CD4-positive, alpha-beta memory T cell (primary cell): ENCODE measurements at regions not wholly inside any gene's neighbourhood (a gene's known extent, or its start where the extent isn't known, plus 50 kb on each side); places are given as distances from the start of the nearest gene placed in this dataset.

Experiments used
- CTCF ChIA-PET: fragments of 350-600 bp; sonication (Branson Sonifier 250); formaldehyde crosslinking; loops from one replicate; lab custom pipeline; 2021; ENCODE audit warnings: inconsistent platforms; ENCODE audit not compliant: partially characterized antibody; lab: Charles Lee
- POLR2A ChIA-PET: fragments of 350-600 bp; sonication (Branson Sonifier 250); formaldehyde crosslinking; loops from one replicate; lab custom pipeline; 2021; ENCODE audit not compliant: partially characterized antibody; lab: Charles Lee
- DNase-seq, 5 donors: peaks; one replicate each; pipeline versions ENCODE4 v3.0.0 to v3.0.0-alpha.2; 2020 to 2022; ENCODE audit warnings: mixed read lengths in 1 of 5
- H3K27ac ChIP-seq: one replicate; pipeline ENCODE4 v1.7.0; 2013; ENCODE audit warnings: low read depth, low read length
- H3K27me3 ChIP-seq: 2 replicates; pipeline ENCODE4 v1.7.0; 2013; ENCODE audit warnings: mild to moderate bottlenecking, low read length, moderate library complexity; ENCODE audit not compliant: insufficient read depth
- H3K36me3 ChIP-seq: 2 replicates; pipeline ENCODE4 v1.7.0; 2013; ENCODE audit warnings: mild to moderate bottlenecking, low read length, moderate library complexity; ENCODE audit not compliant: insufficient read depth
- H3K4me1 ChIP-seq: 2 replicates; pipeline ENCODE4 v1.7.0; 2013; ENCODE audit warnings: mild to moderate bottlenecking, low read length, moderate library complexity; ENCODE audit not compliant: insufficient read depth
- H3K4me3 ChIP-seq, 2 donors: one replicate each; pipeline ENCODE4 v1.7.0; 2013; ENCODE audit warnings: low read length in 2 of 2, mild to moderate bottlenecking in 1 of 2
- H3K9me3 ChIP-seq, 2 donors: one replicate each; pipeline ENCODE4 v1.7.0; 2013; ENCODE audit warnings: low read length in 2 of 2, control low read depth in 1 of 2; ENCODE audit not compliant: control insufficient read depth in 1 of 2
- H3K27ac Mint-ChIP-seq, 7 donors: one replicate each; pipeline ENCODE4 v1.8.0; 2020 to 2021; ENCODE audit warnings: mixed read lengths in 7 of 7, mild to moderate bottlenecking in 6 of 7, inconsistent platforms in 3 of 7, moderate library complexity in 3 of 7
- H3K27me3 Mint-ChIP-seq, 2 donors: one replicate each; pipeline ENCODE4 v1.8.0; 2020 to 2021; ENCODE audit warnings: mixed read lengths in 2 of 2
- H3K36me3 Mint-ChIP-seq, 2 donors: one replicate each; pipeline ENCODE4 v1.8.0; 2020 to 2021; ENCODE audit warnings: mixed read lengths in 2 of 2, inconsistent platforms in 1 of 2, mild to moderate bottlenecking in 1 of 2
- H3K4me1 Mint-ChIP-seq, 4 donors: one replicate each; pipeline ENCODE4 v1.8.0; 2020 to 2021; ENCODE audit warnings: mixed read lengths in 4 of 4, mild to moderate bottlenecking in 1 of 4
- H3K4me3 Mint-ChIP-seq, 8 donors: one replicate each; pipeline ENCODE4 v1.8.0; 2020 to 2021; ENCODE audit warnings: mixed read lengths in 8 of 8, mild to moderate bottlenecking in 7 of 8, moderate library complexity in 6 of 8, inconsistent platforms in 3 of 8
- H3K9me3 Mint-ChIP-seq, 8 donors: one replicate each; pipeline ENCODE4 v1.8.0; 2020 to 2021; ENCODE audit warnings: mixed read lengths in 8 of 8, mild to moderate bottlenecking in 5 of 8, inconsistent platforms in 3 of 8, moderate library complexity in 1 of 8
- intact Hi-C: fragments of 100-400 bp; cut with micrococcal nuclease; formaldehyde crosslinking; loops from one replicate; pipeline ENCODE4 v1.15.1; 2023

GRCh38 chr5:171635561-171636245 is 149.9 kb upstream of the SMIM23 start:
- intact Hi-C loops: no loop called here
- H3K4me1 Mint-ChIP-seq: no peaks in the 10 kb centered on the region
- CTCF ChIA-PET: no interaction called here

GRCh38 chr5:171637811-171638210 is 147.8 kb upstream of the SMIM23 start:
- POLR2A ChIA-PET: no interaction called here
- no peak overlapping the region for H3K4me3 Mint-ChIP-seq
- H3K9me3 Mint-ChIP-seq: no peaks in the 10 kb centered on the region
- H3K4me3 ChIP-seq: no peak overlapping the region
- no peak overlapping the region for H3K27ac Mint-ChIP-seq
- H3K36me3 Mint-ChIP-seq: no peaks in the 10 kb centered on the region
- DNase-seq: no peak
- no peaks in the 10 kb centered on the region for H3K36me3 ChIP-seq
- CTCF ChIA-PET: interaction anchor here (0.7 kb wide), 1 partner anchor 44 kb away, joined by 3 read pairs; no protein-coding TSS in a partner anchor
- no peaks in the 10 kb centered on the region for H3K9me3 ChIP-seq
- no peaks in the 10 kb centered on the region for H3K27me3 ChIP-seq
- H3K4me1 Mint-ChIP-seq: no peaks in the 10 kb centered on the region
- no peak overlapping the region for H3K27ac ChIP-seq
- intact Hi-C loops: no loop called here
- H3K4me1 ChIP-seq: no peaks in the 10 kb centered on the region
- H3K27me3 Mint-ChIP-seq: peaks cover 4 to 9% of the 10 kb centered on the region in 2 donors

More at GRCh38 chr5:171635561-171636245, 149.9 kb upstream of the SMIM23 start:
- no peaks in the 10 kb centered on the region for H3K9me3 Mint-ChIP-seq
- no peaks in the 10 kb centered on the region for H3K27me3 ChIP-seq
- DNase-seq: no peak
- no peaks in the 10 kb centered on the region for H3K4me1 ChIP-seq
- H3K4me3 Mint-ChIP-seq: no peak overlapping the region
- H3K27ac Mint-ChIP-seq: no peak overlapping the region
- H3K9me3 ChIP-seq: no peaks in the 10 kb centered on the region
- H3K36me3 Mint-ChIP-seq: no peaks in the 10 kb centered on the region
- POLR2A ChIA-PET: no interaction called here
- no peak overlapping the region for H3K4me3 ChIP-seq
- H3K27ac ChIP-seq: no peak overlapping the region
- no peaks in the 10 kb centered on the region for H3K36me3 ChIP-seq
- peaks cover 6 to 16% of the 10 kb centered on the region in 2 donors for H3K27me3 Mint-ChIP-seq

GRCh38 chr5:171639205-171639621 is 146.4 kb upstream of the SMIM23 start:
- POLR2A ChIA-PET: no interaction called here
- Histone ChIP-seq H3K9me3 (no peaks in the 10 kb centered on the region), H3K4me1 (no peaks in the 10 kb centered on the region), H3K27ac (no peak overlapping the region), H3K4me3 (no peak overlapping the region), H3K27me3 (no peaks in the 10 kb centered on the region), H3K36me3 (no peaks in the 10 kb centered on the region)
- DNase-seq: no peak
- no peaks in the 10 kb centered on the region for H3K9me3 Mint-ChIP-seq
- CTCF ChIA-PET: no interaction called here
- no peak overlapping the region for H3K4me3 Mint-ChIP-seq
- H3K27ac Mint-ChIP-seq: no peak overlapping the region
- no peaks in the 10 kb centered on the region for H3K36me3 Mint-ChIP-seq
- peaks cover 6 to 10% of the 10 kb centered on the region in 2 donors for H3K27me3 Mint-ChIP-seq
- H3K4me1 Mint-ChIP-seq: no peaks in the 10 kb centered on the region
- intact Hi-C loops: no loop called here

GRCh38 chr5:171639966-171640365 is 145.7 kb upstream of the SMIM23 start:
- CTCF ChIA-PET: no interaction called here
- Mint-ChIP-seq H3K36me3 (no peaks in the 10 kb centered on the region), H3K4me1 (no peaks in the 10 kb centered on the region), H3K9me3 (no peaks in the 10 kb centered on the region), H3K27ac (no peak overlapping the region), H3K4me3 (no peak overlapping the region), H3K27me3 (peaks cover 6 to 7% of the 10 kb centered on the region in 2 donors)
- no peak for DNase-seq
- intact Hi-C loops: no loop called here
- Histone ChIP-seq H3K9me3 (no peaks in the 10 kb centered on the region), H3K4me3 (no peak overlapping the region), H3K27me3 (no peaks in the 10 kb centered on the region), H3K36me3 (no peaks in the 10 kb centered on the region), H3K4me1 (no peaks in the 10 kb centered on the region), H3K27ac (no peak overlapping the region)
- POLR2A ChIA-PET: no interaction called here

GRCh38 chr5:171640480-171640879 is 145.1 kb upstream of the SMIM23 start:
- Mint-ChIP-seq H3K36me3 (no peaks in the 10 kb centered on the region), H3K27me3 (peaks cover 6 to 7% of the 10 kb centered on the region in 2 donors)

GRCh38 chr5:171641891-171642290 is 143.7 kb upstream of the SMIM23 start:
- intact Hi-C loops: no loop called here
- Histone ChIP-seq H3K4me3 (no peak overlapping the region), H3K36me3 (no peaks in the 10 kb centered on the region), H3K4me1 (no peaks in the 10 kb centered on the region), H3K27ac (no peak overlapping the region), H3K27me3 (no peaks in the 10 kb centered on the region), H3K9me3 (no peaks in the 10 kb centered on the region)
- H3K9me3 Mint-ChIP-seq: no peaks in the 10 kb centered on the region
- H3K27me3 Mint-ChIP-seq: peaks cover 4 to 6% of the 10 kb centered on the region in 2 donors
- DNase-seq: no peak
- ChIA-PET CTCF (no interaction called here), POLR2A (no interaction called here)
- no peak overlapping the region for H3K4me3 Mint-ChIP-seq
- no peaks in the 10 kb centered on the region for H3K36me3 Mint-ChIP-seq
- no peak overlapping the region for H3K27ac Mint-ChIP-seq
- no peaks in the 10 kb centered on the region for H3K4me1 Mint-ChIP-seq

More at GRCh38 chr5:171640480-171640879, 145.1 kb upstream of the SMIM23 start:
- no peak for DNase-seq
- Mint-ChIP-seq H3K4me3 (no peak overlapping the region), H3K4me1 (no peaks in the 10 kb centered on the region), H3K27ac (no peak overlapping the region), H3K9me3 (no peaks in the 10 kb centered on the region)
- no peaks in the 10 kb centered on the region for H3K9me3 ChIP-seq
- H3K27me3 ChIP-seq: no peaks in the 10 kb centered on the region
- no peaks in the 10 kb centered on the region for H3K4me1 ChIP-seq
- no peaks in the 10 kb centered on the region for H3K36me3 ChIP-seq
- H3K4me3 ChIP-seq: no peak overlapping the region
- H3K27ac ChIP-seq: no peak overlapping the region
- intact Hi-C loops: no loop called here
- POLR2A ChIA-PET: no interaction called here
- CTCF ChIA-PET: no interaction called here

- Histone ChIP-seq H3K4me3 (no peak overlapping the region), H3K9me3 (no peaks in the 10 kb centered on the region), H3K4me1 (no peaks in the 10 kb centered on the region), H3K27me3 (no peaks in the 10 kb centered on the region), H3K27ac (no peak overlapping the region), H3K36me3 (no peaks in the 10 kb centered on the region)
- H3K9me3 Mint-ChIP-seq: no peaks in the 10 kb centered on the region
- no peaks in the 10 kb centered on the region for H3K4me1 Mint-ChIP-seq
- no peak overlapping the region for H3K27ac Mint-ChIP-seq
- ChIA-PET CTCF (no interaction called here), POLR2A (no interaction called here)
- no peaks in the 10 kb centered on the region for H3K36me3 Mint-ChIP-seq
- no peak overlapping the region for H3K4me3 Mint-ChIP-seq
- H3K27me3 Mint-ChIP-seq: peaks cover 5 to 10% of the 10 kb centered on the region in 2 donors
- no peak for DNase-seq
- intact Hi-C loops: no loop called here
Measured at GRCh38 chr5:171642894-171643293, 142.7 kb upstream of the SMIM23 start.
